A549 (cell line): ENCODE measurements at regions not wholly inside any gene's neighbourhood (a gene's known extent, or its start where the extent isn't known, plus 50 kb on each side); places are given as distances from the start of the nearest gene placed in this dataset.

Experiments
- ATAC-seq, 2 experiments: fragments of 200-7000 bp in 1 of 2; fragments of >200 bp in 1 of 2; cut with Nextera tagmentation in 1 of 2; cut with Tn5 transposase in 1 of 2; 3 replicates each; pipeline versions ENCODE4 v1.8.0 to v1.9.1; 2018 to 2020; ENCODE audit warnings: mild to moderate bottlenecking in 1 of 2, moderate library complexity in 1 of 2
- CTCF ChIA-PET: fragments of 300-600 bp; sonication (Branson Sonifier 250); formaldehyde crosslinking; extraction: SDS; loops from one replicate; lab custom pipeline; 2021; ENCODE audit warnings: antibody characterized with exemption, inconsistent platforms; lab: Yijun Ruan, JAX
- POLR2A ChIA-PET: fragments of 350-600 bp; formaldehyde crosslinking; extraction: SDS; loops from one replicate; lab custom pipeline; 2021; ENCODE audit warnings: antibody characterized with exemption, inconsistent platforms; lab: Yijun Ruan, JAX
- DNase-seq, 2 experiments: peaks; one replicate each; pipeline versions ENCODE4 v3.0.0 to v3.0.0-alpha.2; 2011 to 2016; ENCODE audit warnings: low read depth in 1 of 2, low spot score in 1 of 2
- FAIRE-seq: peaks from 2 replicates; lab custom pipeline; 2011; peaks lifted over from hg19 to GRCh38; lab: Jason Lieb, UNC
- H3K27ac ChIP-seq, 2 experiments: fragments of >200 bp; sonication (Bioruptor Twin); formaldehyde crosslinking; 3 replicates each; pipeline ENCODE4 v1.5.1; 2016 to 2017
- H3K4me1 ChIP-seq: fragments of >200 bp; sonication (Bioruptor Twin); formaldehyde crosslinking; 3 replicates; pipeline ENCODE4 v1.6.1; 2016
- H3K4me2 ChIP-seq: fragments of >200 bp; sonication (Bioruptor Twin); formaldehyde crosslinking; 3 replicates; pipeline ENCODE4 v1.6.1; 2016
- H3K4me3 ChIP-seq: fragments of >200 bp; sonication (Bioruptor Twin); formaldehyde crosslinking; 3 replicates; pipeline ENCODE4 v1.5.1; 2016
- H3K9me3 ChIP-seq: fragments of >200 bp; sonication (Bioruptor Twin); formaldehyde crosslinking; 3 replicates; pipeline ENCODE4 v1.6.1; 2016
- BCL3 ChIP-seq: fragments of >200 bp; sonication (Bioruptor Twin); formaldehyde crosslinking; IDR thresholded peaks from 3 replicates; pipeline ENCODE4 v1.6.1; 2016
- CTCF ChIP-seq: fragments of >200 bp; sonication (Bioruptor Twin); formaldehyde crosslinking; IDR thresholded peaks from 3 replicates; pipeline ENCODE4 v1.5.1; 2016
- ELK1 ChIP-seq: fragments of 150-350 bp; IDR thresholded peaks from 2 replicates; pipeline ENCODE4 v1.6.1; 2014; ENCODE audit warnings: low read depth, mild to moderate bottlenecking, low read length
- FOXS1 ChIP-seq: fragments of 250-450 bp; sonication (Bioruptor Pico); IDR thresholded peaks from 2 replicates; pipeline ENCODE4 v1.5.0; 2020; ENCODE audit warnings: mild to moderate bottlenecking, moderate library complexity
- GATA3 ChIP-seq: IDR thresholded peaks from 2 replicates; pipeline ENCODE4 v1.6.1; 2012; ENCODE audit warnings: borderline replicate concordance
- HDAC2 ChIP-seq: fragments of 200-600 bp; sonication (generic); IDR thresholded peaks from 2 replicates; pipeline ENCODE4 v1.6.1; 2016
- HEYL ChIP-seq: fragments of 250-450 bp; sonication (Bioruptor Pico); IDR thresholded peaks from 2 replicates; pipeline ENCODE4 v1.8.0; 2021; ENCODE audit warnings: mild to moderate bottlenecking, moderate library complexity
- HMGXB4 ChIP-seq: fragments of 250-450 bp; sonication (Bioruptor Pico); IDR thresholded peaks from 2 replicates; pipeline ENCODE4 v1.5.0; 2021; ENCODE audit warnings: mild to moderate bottlenecking, moderate library complexity, borderline replicate concordance
- HOXA7 ChIP-seq: fragments of 250-450 bp; sonication (Bioruptor Pico); IDR thresholded peaks from 2 replicates; pipeline ENCODE4 v1.5.0; 2020; ENCODE audit warnings: mild to moderate bottlenecking, moderate library complexity
- JUN ChIP-seq, 2 experiments: fragments of >200 bp; sonication (Bioruptor Twin); formaldehyde crosslinking; IDR thresholded peaks; 2 replicates in 1 of 2; 3 replicates in 1 of 2; pipeline ENCODE4 v1.6.1; 2016 to 2017
- MAX ChIP-seq: IDR thresholded peaks from 2 replicates; pipeline ENCODE4 v1.6.1; 2012
- NR3C1 ChIP-seq: fragments of >200 bp; sonication (Bioruptor Twin); formaldehyde crosslinking; IDR thresholded peaks from 3 replicates; pipeline ENCODE4 v1.6.1; 2017
- PBX3 ChIP-seq: IDR thresholded peaks from 2 replicates; pipeline ENCODE4 v1.6.1; 2012
- PHF8 ChIP-seq: fragments of 200-600 bp; sonication (generic); IDR thresholded peaks from 2 replicates; pipeline ENCODE4 v1.6.1; 2016; ENCODE audit warnings: low read depth, mild to moderate bottlenecking, antibody characterized with exemption, moderate library complexity, borderline replicate concordance
- POLR2AphosphoS2 ChIP-seq: conservative IDR thresholded peaks from 2 replicates; pipeline ENCODE4 v1.6.1; 2012; ENCODE audit warnings: low read length, improper control_type of control experiment, inconsistent platforms
- RFX5 ChIP-seq: fragments of 450-650 bp; IDR thresholded peaks from 2 replicates; pipeline ENCODE4 v1.7.1; 2014; ENCODE audit warnings: antibody characterized with exemption, mild to moderate bottlenecking, moderate library complexity
- SMC3 ChIP-seq: fragments of >200 bp; sonication (Bioruptor Twin); formaldehyde crosslinking; IDR thresholded peaks from 3 replicates; pipeline ENCODE4 v1.6.1; 2018; ENCODE audit warnings: inconsistent platforms
- TP53 ChIP-seq: fragments of 250-450 bp; sonication (Bioruptor Pico); IDR thresholded peaks from 2 replicates; pipeline ENCODE4 v1.5.0; 2021; ENCODE audit warnings: mild to moderate bottlenecking, moderate library complexity
- ZFP36 ChIP-seq: fragments of 450-650 bp; IDR thresholded peaks from 2 replicates; pipeline ENCODE4 v1.6.1; 2014; ENCODE audit warnings: borderline replicate concordance; ENCODE audit not compliant: partially characterized antibody
- WGBS: methylation state at CpG from one replicate; pipeline ENCODE4 v1.1.6; 2017; ENCODE audit errors: missing lambda C conversion rate; 5-methylcytosine and 5-hydroxymethylcytosine counted together

- Histone ChIP-seq H3K4me2 (no peak overlapping the region), H3K4me3 (no peak overlapping the region), H3K9me3 (no peaks in the 10 kb centered on the region), H3K4me1 (no peaks in the 10 kb centered on the region), H3K27ac (no peak overlapping the region)
- no peak for FAIRE-seq
- DNase-seq: no peak
- CTCF ChIA-PET: no interaction called here
- POLR2A ChIA-PET: no interaction called here
- no peak for ATAC-seq
- 24% methylated on average over 2 of the region's 2 CpGs for WGBS
- TF ChIP-seq CTCF: no peak
- no peak for TF ChIP-seq ZFP36
- TF ChIP-seq TP53: no peak
- no peak for TF ChIP-seq NR3C1
- no peak for TF ChIP-seq HOXA7 (CRISPR knock-in tag)
- TF ChIP-seq ELK1: no peak
- no peak for TF ChIP-seq HMGXB4 (CRISPR knock-in tag)
- TF ChIP-seq BCL3: no peak
- TF ChIP-seq MAX: no peak
- TF ChIP-seq POLR2AphosphoS2: no peak
- TF ChIP-seq HEYL (CRISPR knock-in tag): no peak
- TF ChIP-seq PHF8: no peak
- TF ChIP-seq HDAC2: no peak
- TF ChIP-seq JUN (IDR thresholded peaks at IDR 0.05): no peak
These were observed 163.0 kb upstream of the CCDC179 start for GRCh38 chr11:23023319-23023718.

GRCh38 chr11:23041001-23041503, 180.8 kb upstream of the CCDC179 start:
- POLR2A ChIA-PET: no interaction called here
- no peak for FAIRE-seq
- Histone ChIP-seq H3K4me2 (no peak overlapping the region), H3K9me3 (no peaks in the 10 kb centered on the region), H3K4me3 (no peak overlapping the region), H3K4me1 (no peaks in the 10 kb centered on the region), H3K27ac (no peak overlapping the region)
- DNase-seq: no peak
- CTCF ChIA-PET: no interaction called here
- ATAC-seq: no peak
- TF ChIP-seq RFX5 (no peak), PBX3 (no peak), SMC3 (no peak), JUN (IDR thresholded peaks at IDR 0.05) (no peak), FOXS1 (CRISPR knock-in tag) (no peak), GATA3 (no peak)
- 31% methylated on average over 3 of the region's 3 CpGs for WGBS
